H9 (cell line): ENCODE measurements at regions not wholly inside any gene's neighbourhood (a gene's known extent, or its start where the extent isn't known, plus 50 kb on each side); places are given as distances from the start of the nearest gene placed in this dataset.
"Not testable (repeated sequence)": the region's sequence is repeated elsewhere in the genome, so short reads cannot be mapped to it uniquely, and the experiment has no call there.

ENCODE experiments used
- DNase-seq: peaks from one replicate; pipeline ENCODE4 v3.0.0-alpha.2; 2017
- H2AFZ ChIP-seq: one replicate; pipeline ENCODE4 v1.6.1; 2013; ENCODE audit warnings: mild to moderate bottlenecking, low read length, control low read depth, moderate library complexity
- H2AK5ac ChIP-seq: 2 replicates; pipeline ENCODE4 v1.6.1; 2013; ENCODE audit warnings: low read length, control low read depth, mixed read lengths; ENCODE audit not compliant: insufficient read length
- H2BK120ac ChIP-seq: one replicate; pipeline ENCODE4 v1.6.1; 2013; ENCODE audit warnings: low read depth, mild to moderate bottlenecking, low read length, control low read depth, inconsistent platforms; ENCODE audit not compliant: poor library complexity, severe bottlenecking
- H2BK12ac ChIP-seq: 2 replicates; pipeline ENCODE4 v1.6.1; 2013; ENCODE audit warnings: low read length, control low read depth, mixed read lengths, low read depth; ENCODE audit not compliant: insufficient read length
- H2BK15ac ChIP-seq: 2 replicates; pipeline ENCODE4 v1.6.1; 2013; ENCODE audit warnings: low read depth, low read length, control low read depth
- H2BK20ac ChIP-seq: one replicate; pipeline ENCODE4 v1.6.1; 2013; ENCODE audit warnings: low read depth, mild to moderate bottlenecking, low read length, control low read depth, inconsistent platforms; ENCODE audit not compliant: poor library complexity, severe bottlenecking
- H2BK5ac ChIP-seq: 2 replicates; pipeline ENCODE4 v1.6.1; 2013; ENCODE audit warnings: low read length, control low read depth, mixed read lengths; ENCODE audit not compliant: insufficient read length
- H3K14ac ChIP-seq: 2 replicates; pipeline ENCODE4 v1.6.1; 2013; ENCODE audit warnings: low read length, control low read depth; ENCODE audit not compliant: insufficient read depth
- H3K18ac ChIP-seq: 2 replicates; pipeline ENCODE4 v1.6.1; 2013; ENCODE audit warnings: low read depth, mild to moderate bottlenecking, mixed read lengths, low read length, control low read depth; ENCODE audit not compliant: insufficient read length
- H3K23ac ChIP-seq: 2 replicates; pipeline ENCODE4 v1.6.1; 2013; ENCODE audit warnings: low read length, control low read depth, mixed read lengths, low read depth; ENCODE audit not compliant: insufficient read length
- H3K23me2 ChIP-seq: 2 replicates; pipeline ENCODE4 v1.6.1; 2013; ENCODE audit warnings: low read depth, mild to moderate bottlenecking, mixed read lengths, low read length, control low read depth; ENCODE audit not compliant: insufficient read length, poor library complexity, severe bottlenecking
- H3K27ac ChIP-seq: 2 replicates; pipeline ENCODE4 v1.5.1; 2013; ENCODE audit warnings: low read length, control low read depth, mixed read lengths, low read depth; ENCODE audit not compliant: insufficient read length
- H3K27me3 ChIP-seq: 2 replicates; pipeline ENCODE4 v1.6.1; 2013; ENCODE audit warnings: low read length, control low read depth, inconsistent platforms; ENCODE audit not compliant: insufficient read depth
- H3K4ac ChIP-seq: 2 replicates; pipeline ENCODE4 v1.6.1; 2013; ENCODE audit warnings: low read depth, mild to moderate bottlenecking, control low read depth, inconsistent platforms, low read length, moderate library complexity
- H3K4me1 ChIP-seq: 2 replicates; pipeline ENCODE4 v1.6.1; 2013; ENCODE audit warnings: low read length, control low read depth, inconsistent platforms; ENCODE audit not compliant: insufficient read depth
- H3K4me2 ChIP-seq: 2 replicates; pipeline ENCODE4 v1.6.1; 2013; ENCODE audit warnings: low read length, control low read depth, mixed read lengths; ENCODE audit not compliant: insufficient read length, insufficient read depth
- H3K56ac ChIP-seq: 2 replicates; pipeline ENCODE4 v1.6.1; 2013; ENCODE audit warnings: low read depth, mild to moderate bottlenecking, mixed read lengths, low read length, control low read depth; ENCODE audit not compliant: insufficient read length
- H3K79me1 ChIP-seq: 2 replicates; pipeline ENCODE4 v1.6.1; 2013; ENCODE audit warnings: low read depth, mild to moderate bottlenecking, moderate library complexity, low read length, control low read depth, inconsistent platforms; ENCODE audit not compliant: insufficient read depth, poor library complexity, severe bottlenecking
- H3K79me2 ChIP-seq: 2 replicates; pipeline ENCODE4 v1.6.1; 2013; ENCODE audit warnings: low read length, control low read depth, inconsistent platforms; ENCODE audit not compliant: insufficient read depth
- H3K9ac ChIP-seq: 2 replicates; pipeline ENCODE4 v1.6.1; 2013; ENCODE audit warnings: low read length, control low read depth, mixed read lengths; ENCODE audit not compliant: insufficient read length; ENCODE audit errors: extremely low read depth
- H3K9me3 ChIP-seq: one replicate; pipeline ENCODE4 v1.6.1; 2013; ENCODE audit warnings: low read depth, low read length, inconsistent platforms; ENCODE audit not compliant: control insufficient read depth
- H3T11ph ChIP-seq: one replicate; pipeline ENCODE4 v1.6.1; 2013; ENCODE audit warnings: mild to moderate bottlenecking, low read length, control low read depth, inconsistent platforms
- H4K20me1 ChIP-seq: one replicate; pipeline ENCODE4 v1.6.1; 2013; ENCODE audit not compliant: control insufficient read depth, insufficient read length, insufficient read depth
- H4K5ac ChIP-seq: 2 replicates; pipeline ENCODE4 v1.6.1; 2013; ENCODE audit warnings: low read depth, mild to moderate bottlenecking, mixed read lengths, low read length, control low read depth; ENCODE audit not compliant: insufficient read length
- H4K8ac ChIP-seq: replicated peaks from 2 replicates; pipeline ENCODE4 v1.6.1; 2013; ENCODE audit warnings: low read length, control low read depth, mixed read lengths, low read depth; ENCODE audit not compliant: insufficient read length
- H4K91ac ChIP-seq: 2 replicates; pipeline ENCODE4 v1.6.1; 2013; ENCODE audit warnings: low read depth, mild to moderate bottlenecking, moderate library complexity, mixed read lengths, low read length, control low read depth; ENCODE audit not compliant: insufficient read length
- H3K27ac Mint-ChIP-seq, 3 experiments: 2 replicates in 2 of 3; 3 replicates in 1 of 3; pipeline ENCODE4 v1.8.0; 2020 to 2021; ENCODE audit warnings: mixed read lengths in 3 of 3, mild to moderate bottlenecking in 1 of 3, moderate library complexity in 1 of 3
- H3K27me3 Mint-ChIP-seq: 2 replicates; pipeline ENCODE4 v1.8.0; 2021; ENCODE audit warnings: low read depth, mild to moderate bottlenecking, moderate library complexity, mixed read lengths
- H3K36me3 Mint-ChIP-seq, 3 experiments: 2 replicates in 2 of 3; 3 replicates in 1 of 3; pipeline ENCODE4 v1.8.0; 2020 to 2021; ENCODE audit warnings: low read depth in 3 of 3, mixed read lengths in 3 of 3; ENCODE audit not compliant: insufficient read depth in 1 of 3
- H3K4me1 Mint-ChIP-seq, 2 experiments: 2 replicates each; pipeline ENCODE4 v1.8.0; 2020; ENCODE audit warnings: mixed read lengths in 2 of 2
- H3K4me3 Mint-ChIP-seq, 2 experiments: 2 replicates in 1 of 2; 3 replicates in 1 of 2; pipeline ENCODE4 v1.8.0; 2020 to 2021; ENCODE audit warnings: mild to moderate bottlenecking in 2 of 2, mixed read lengths in 2 of 2, moderate library complexity in 1 of 2
- H3K9me3 Mint-ChIP-seq, 2 experiments: 2 replicates in 1 of 2; 3 replicates in 1 of 2; pipeline ENCODE4 v1.8.0; 2020; ENCODE audit warnings: mild to moderate bottlenecking in 2 of 2, mixed read lengths in 2 of 2, moderate library complexity in 1 of 2
- WGBS: extraction: QIAGEN DNeasy Blood & Tissue Kit; methylation state at CpG from one replicate; pipeline ENCODE4 v1.1.7; 2013; ENCODE audit warnings: missing lambda C conversion rate, low lambda C conversion rate, mixed read lengths; ENCODE audit not compliant: insufficient read length; ENCODE audit errors: extremely low coverage; 5-methylcytosine and 5-hydroxymethylcytosine counted together
- TF ChIP-seq, protein P1 (sequence below): fragments of 200-600 bp; sonication (generic); conservative IDR thresholded peaks from 3 replicates; pipeline ENCODE4 v1.8.0; 2021; ENCODE audit warnings: antibody characterized with exemption, mild to moderate bottlenecking

DNA sequence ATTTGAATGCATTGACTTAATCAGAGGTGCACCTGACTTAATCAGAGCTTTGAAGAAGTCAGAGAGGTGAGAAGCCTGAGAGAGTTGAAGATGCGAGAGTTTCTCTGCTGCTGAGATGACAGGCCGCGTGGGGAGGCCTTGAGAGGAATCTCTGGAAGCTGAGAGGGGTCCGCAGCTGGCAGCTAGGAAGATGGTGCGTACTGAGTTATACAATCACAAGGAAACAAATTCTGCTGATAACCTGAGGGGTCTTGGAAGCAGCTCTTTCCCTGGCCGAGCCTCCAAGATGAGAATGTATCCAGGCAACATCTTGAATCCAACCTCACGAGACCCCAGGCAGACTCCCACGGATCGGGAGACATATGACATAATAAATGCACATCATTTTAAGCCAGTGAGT, 91.7 kb downstream of the SPATA31A6 start:
- H3K18ac ChIP-seq = no peak overlapping the region
- DNase-seq = no peak
- no peak overlapping the region for H2BK20ac ChIP-seq
- H3K79me1 ChIP-seq = no peaks in the 10 kb centered on the region
- no peaks in the 10 kb centered on the region for H3K4me1 ChIP-seq
- no peak overlapping the region for H2BK5ac ChIP-seq
- H2AK5ac ChIP-seq = no peak overlapping the region
- no peaks in the 10 kb centered on the region for H3K9me3 ChIP-seq
- no peak overlapping the region for H4K8ac ChIP-seq
- H2BK120ac ChIP-seq = no peak overlapping the region
- H3K56ac ChIP-seq = no peak overlapping the region
- H2BK12ac ChIP-seq = no peak overlapping the region
- Mint-ChIP-seq H3K27ac (0 out of 7 replicates have a peak overlapping the region, but pooled peaks of 1 of the 3 experiments have one; percentile 22), H3K27me3 (no peaks in the 10 kb centered on the region; the same call in 1 of the 2 replicates), H3K36me3 (no peaks in the 10 kb centered on the region; a peak in 2 of 7 replicates), H3K9me3 (peaks cover 0 to 3% of the 10 kb centered on the region in 2 experiments; a peak in 3 of 5 replicates), H3K4me3 (no peak overlapping the region), H3K4me1 (no peaks in the 10 kb centered on the region)
- H4K5ac ChIP-seq = no peak overlapping the region
- H2BK15ac ChIP-seq = no peak overlapping the region
- H3K4me2 ChIP-seq = no peak overlapping the region
- no peaks in the 10 kb centered on the region for H4K20me1 ChIP-seq
- TF ChIP-seq, protein P1, sequence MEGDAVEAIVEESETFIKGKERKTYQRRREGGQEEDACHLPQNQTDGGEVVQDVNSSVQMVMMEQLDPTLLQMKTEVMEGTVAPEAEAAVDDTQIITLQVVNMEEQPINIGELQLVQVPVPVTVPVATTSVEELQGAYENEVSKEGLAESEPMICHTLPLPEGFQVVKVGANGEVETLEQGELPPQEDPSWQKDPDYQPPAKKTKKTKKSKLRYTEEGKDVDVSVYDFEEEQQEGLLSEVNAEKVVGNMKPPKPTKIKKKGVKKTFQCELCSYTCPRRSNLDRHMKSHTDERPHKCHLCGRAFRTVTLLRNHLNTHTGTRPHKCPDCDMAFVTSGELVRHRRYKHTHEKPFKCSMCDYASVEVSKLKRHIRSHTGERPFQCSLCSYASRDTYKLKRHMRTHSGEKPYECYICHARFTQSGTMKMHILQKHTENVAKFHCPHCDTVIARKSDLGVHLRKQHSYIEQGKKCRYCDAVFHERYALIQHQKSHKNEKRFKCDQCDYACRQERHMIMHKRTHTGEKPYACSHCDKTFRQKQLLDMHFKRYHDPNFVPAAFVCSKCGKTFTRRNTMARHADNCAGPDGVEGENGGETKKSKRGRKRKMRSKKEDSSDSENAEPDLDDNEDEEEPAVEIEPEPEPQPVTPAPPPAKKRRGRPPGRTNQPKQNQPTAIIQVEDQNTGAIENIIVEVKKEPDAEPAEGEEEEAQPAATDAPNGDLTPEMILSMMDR = no peak
- H3K23ac ChIP-seq = no peak overlapping the region
- no peak overlapping the region for H2AFZ ChIP-seq
- H3K9ac ChIP-seq = no peak overlapping the region
- no peak overlapping the region for H3K4ac ChIP-seq
- H3K14ac ChIP-seq = no peak overlapping the region
- H3K27ac ChIP-seq = no peak overlapping the region
- no peaks in the 10 kb centered on the region for H3K79me2 ChIP-seq
- no CpG with 5 or more reads among the region's 9 CpGs for WGBS
- no peaks in the 10 kb centered on the region for H3K23me2 ChIP-seq
- H3K27me3 ChIP-seq = no peaks in the 10 kb centered on the region
- no peak overlapping the region for H4K91ac ChIP-seq
- H3T11ph ChIP-seq = no peak overlapping the region

DNA sequence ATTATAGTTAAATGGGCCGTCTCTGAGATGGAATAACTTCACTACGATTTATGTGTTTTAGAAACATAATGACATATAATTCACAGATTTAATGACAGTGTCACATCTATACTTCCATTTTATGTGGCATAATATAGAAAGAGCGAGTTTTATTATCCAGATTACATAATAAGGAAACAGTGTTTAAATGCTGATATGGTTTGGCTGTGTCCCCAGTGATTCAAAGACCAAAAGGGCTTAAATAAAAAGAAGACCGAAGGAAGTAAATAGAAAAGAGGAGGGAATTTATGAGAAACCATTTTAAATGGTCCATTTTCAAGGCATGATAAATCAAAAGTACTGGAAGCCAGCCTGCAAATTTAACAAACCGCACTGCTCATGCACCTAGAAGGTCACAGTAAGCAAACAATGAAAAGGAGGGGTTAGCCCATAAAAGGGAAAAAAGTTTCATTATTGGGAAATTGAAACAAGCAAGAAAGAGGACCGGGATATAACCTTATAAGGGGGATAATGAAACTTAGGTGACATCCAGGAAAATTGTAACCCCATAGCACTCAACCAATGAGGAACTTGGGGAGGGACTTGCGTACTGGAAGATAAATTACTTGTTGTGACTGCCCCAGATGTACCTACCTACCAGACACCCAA, 99.2 kb downstream of the SPATA31A6 start:
- H3T11ph ChIP-seq, H3K23me2 ChIP-seq, H3K18ac ChIP-seq, H3K4me3 Mint-ChIP-seq, H3K27me3 ChIP-seq, H3K79me2 ChIP-seq, H3K9ac ChIP-seq, H3K27ac ChIP-seq, H3K9me3 Mint-ChIP-seq, H3K36me3 Mint-ChIP-seq, H2AFZ ChIP-seq, H3K4me1 ChIP-seq, H3K79me1 ChIP-seq, H4K91ac ChIP-seq, H3K56ac ChIP-seq, H2BK15ac ChIP-seq, H4K8ac ChIP-seq, H2BK5ac ChIP-seq, H4K5ac ChIP-seq, H2BK12ac ChIP-seq, H3K4me2 ChIP-seq, H3K27ac Mint-ChIP-seq, H3K9me3 ChIP-seq, H3K4ac ChIP-seq, DNase-seq, H3K23ac ChIP-seq, H3K27me3 Mint-ChIP-seq, H2AK5ac ChIP-seq, H2BK120ac ChIP-seq, H2BK20ac ChIP-seq, H3K14ac ChIP-seq, H4K20me1 ChIP-seq: not testable (repeated sequence)
- no CpG with 5 or more reads among the region's 7 CpGs for WGBS
- H3K4me1 Mint-ChIP-seq = peaks cover 13 to 21% of the 10 kb centered on the region in 2 experiments
